Aorta (tissue), 5 donors: ENCODE measurements at regions not wholly inside any gene's neighbourhood (a gene's known extent, or its start where the extent isn't known, plus 50 kb on each side); places are given as distances from the start of the nearest gene placed in this dataset.

Experiments used
- ATAC-seq: fragments of 200-7000 bp; cut with Tn5 transposase; one replicate; pipeline ENCODE4 v1.9.1; 2022; ENCODE audit warnings: moderate library complexity; ENCODE audit not compliant: low FRiP score
- DNase-seq, 2 donors: peaks; one replicate each; pipeline ENCODE4 v3.0.0-alpha.2; 2020
- H3K27ac ChIP-seq, 2 donors: one replicate each; pipeline ENCODE4 v1.5.1; 2013; ENCODE audit warnings: low read length in 2 of 2, mild to moderate bottlenecking in 2 of 2, moderate library complexity in 2 of 2, control low read depth in 1 of 2, inconsistent platforms in 1 of 2, low read depth in 1 of 2
- H3K27me3 ChIP-seq, 2 donors: one replicate each; pipeline ENCODE4 v1.6.1; 2013; ENCODE audit warnings: control low read depth in 1 of 2, low read length in 1 of 2, mild to moderate bottlenecking in 1 of 2, moderate library complexity in 1 of 2; ENCODE audit not compliant: insufficient read depth in 2 of 2, control insufficient read depth in 1 of 2
- H3K36me3 ChIP-seq, 2 donors: one replicate each; pipeline ENCODE4 v1.6.1; 2013; ENCODE audit warnings: control low read depth in 1 of 2, low read length in 1 of 2, mild to moderate bottlenecking in 1 of 2; ENCODE audit not compliant: insufficient read depth in 2 of 2, control insufficient read depth in 1 of 2
- H3K4me1 ChIP-seq, 2 donors: one replicate each; pipeline ENCODE4 v1.6.1; 2013; ENCODE audit warnings: low read length in 2 of 2, control low read depth in 1 of 2, mild to moderate bottlenecking in 1 of 2, moderate library complexity in 1 of 2; ENCODE audit not compliant: insufficient read depth in 2 of 2, control insufficient read depth in 1 of 2
- H3K4me3 ChIP-seq, 2 donors: one replicate each; pipeline ENCODE4 v1.5.1; 2013; ENCODE audit warnings: low read length in 2 of 2, control low read depth in 1 of 2, mild to moderate bottlenecking in 1 of 2
- H3K9me3 ChIP-seq: one replicate; pipeline ENCODE4 v1.6.1; 2013; ENCODE audit warnings: mild to moderate bottlenecking, low read length; ENCODE audit not compliant: control insufficient read depth
- WGBS, 2 donors: extraction: QIAGEN DNeasy Blood & Tissue Kit; methylation state at CpG; one replicate each; pipeline ENCODE4 v1.1.7; 2013; 5-methylcytosine and 5-hydroxymethylcytosine counted together
- intact Hi-C, 2 donors: fragments of 100-400 bp; cut with DNase I; formaldehyde crosslinking; loops; one replicate each; pipeline versions ENCODE4 v1.14.2 to v1.15.0; 2022
- donor health status: healthy with polysubstance abuse.
- donor health status: Bipolar disorder and iron deficiency.
- donor health status: DM: no; HTN: no; CAD: no.
- donor health status: DM: no; HTN: no; CAD: no.
- donor health status: DM: yes; HTN: yes; CAD: no.

DNA sequence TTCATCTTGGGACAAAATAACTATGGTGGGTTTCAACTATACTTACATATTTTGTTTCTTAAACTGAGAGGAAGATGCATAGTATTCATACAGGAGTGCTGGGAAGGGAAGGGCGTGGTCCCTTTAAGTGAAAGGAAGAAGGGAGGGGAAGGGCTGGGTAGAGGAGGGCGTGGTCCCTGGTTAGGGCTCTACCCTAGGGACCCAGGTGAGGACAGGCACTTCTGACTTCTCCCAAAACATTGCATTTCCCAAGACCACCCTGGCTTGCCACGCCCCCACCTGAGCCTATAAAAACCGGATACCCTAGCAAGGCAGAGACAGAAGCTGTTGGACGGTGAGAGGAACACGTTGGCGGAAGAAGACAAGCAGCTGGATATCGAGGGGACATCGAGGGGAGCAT lies 157.6 kb upstream of the PLXNA4 start:
- H3K27ac ChIP-seq, result no peak overlapping the region
- no peak overlapping the region for H3K4me3 ChIP-seq
- WGBS, 2 donors, result 79 to 90% methylated on average over 9 of the region's 9 CpGs
- intact Hi-C loops, result no loop called here
- ATAC-seq (no peak), DNase-seq (no peak)
- no peaks in the 10 kb centered on the region for H3K27me3 ChIP-seq
- no peaks in the 10 kb centered on the region for H3K36me3 ChIP-seq
- peaks cover 1% of the 10 kb centered on the region for H3K9me3 ChIP-seq
- H3K4me1 ChIP-seq, result no peaks in the 10 kb centered on the region

DNA sequence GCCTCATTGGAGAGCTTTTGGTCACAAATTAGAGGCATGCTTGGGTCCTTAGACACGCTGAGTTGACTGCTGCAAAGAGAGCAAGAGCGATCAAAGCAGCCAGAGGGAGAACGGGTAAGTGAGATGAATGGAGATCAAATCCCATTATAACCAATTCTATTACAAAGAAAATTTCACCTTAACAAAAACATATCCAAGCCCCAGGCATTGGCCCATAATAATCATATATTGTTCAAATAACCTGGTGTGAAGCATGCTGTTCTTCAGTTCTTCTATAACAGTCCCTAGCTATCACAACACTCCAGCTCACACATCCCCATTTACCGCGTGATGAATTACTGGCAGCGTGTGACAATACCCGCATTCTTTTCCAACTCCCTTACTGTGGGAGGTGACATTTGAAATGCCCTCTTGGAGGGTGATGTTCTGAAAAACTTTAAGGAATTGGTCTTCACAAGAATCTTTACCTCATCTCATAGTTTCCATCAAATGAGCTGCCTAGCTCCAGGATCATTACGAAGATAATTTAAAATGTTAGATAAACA lies 156.1 kb upstream of the PLXNA4 start:
- no peak for ATAC-seq
- no peaks in the 10 kb centered on the region for H3K27me3 ChIP-seq
- no peak overlapping the region for H3K27ac ChIP-seq
- intact Hi-C loops, result no loop called here
- no peaks in the 10 kb centered on the region for H3K4me1 ChIP-seq
- H3K4me3 ChIP-seq, result no peak overlapping the region
- no peaks in the 10 kb centered on the region for H3K36me3 ChIP-seq
- DNase-seq, result no peak
- 34 to 48% methylated on average over 8 of the region's 8 CpGs for WGBS, 2 donors
- no peaks in the 10 kb centered on the region for H3K9me3 ChIP-seq

DNA sequence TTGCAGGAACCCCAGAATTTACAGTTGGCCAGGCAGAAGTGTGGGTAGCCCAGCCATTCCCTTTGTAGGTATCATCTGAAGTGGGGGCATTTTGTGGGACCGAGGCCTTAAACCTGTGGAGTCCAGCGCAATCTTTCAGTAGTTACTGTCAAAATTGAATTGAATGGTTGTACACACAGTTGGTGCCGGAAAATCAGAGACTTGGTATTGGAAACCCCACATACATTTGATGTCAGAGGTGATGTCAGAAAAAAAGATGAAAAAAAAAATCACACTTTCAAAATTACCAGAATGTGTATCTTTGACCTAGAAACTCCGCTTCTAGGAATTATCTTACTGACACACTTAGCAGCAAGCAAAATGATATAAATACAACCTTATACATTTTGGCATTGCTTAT lies 153.8 kb upstream of the PLXNA4 start:
- H3K27ac ChIP-seq, result no peak overlapping the region
- intact Hi-C loops, result no loop called here
- H3K4me1 ChIP-seq, result no peaks in the 10 kb centered on the region
- no peaks in the 10 kb centered on the region for H3K36me3 ChIP-seq
- ATAC-seq (no peak), DNase-seq (no peak)
- H3K27me3 ChIP-seq, result no peaks in the 10 kb centered on the region
- no peaks in the 10 kb centered on the region for H3K9me3 ChIP-seq
- 89 to 90% methylated on average over 4 of the region's 4 CpGs for WGBS, 2 donors
- no peak overlapping the region for H3K4me3 ChIP-seq

DNA sequence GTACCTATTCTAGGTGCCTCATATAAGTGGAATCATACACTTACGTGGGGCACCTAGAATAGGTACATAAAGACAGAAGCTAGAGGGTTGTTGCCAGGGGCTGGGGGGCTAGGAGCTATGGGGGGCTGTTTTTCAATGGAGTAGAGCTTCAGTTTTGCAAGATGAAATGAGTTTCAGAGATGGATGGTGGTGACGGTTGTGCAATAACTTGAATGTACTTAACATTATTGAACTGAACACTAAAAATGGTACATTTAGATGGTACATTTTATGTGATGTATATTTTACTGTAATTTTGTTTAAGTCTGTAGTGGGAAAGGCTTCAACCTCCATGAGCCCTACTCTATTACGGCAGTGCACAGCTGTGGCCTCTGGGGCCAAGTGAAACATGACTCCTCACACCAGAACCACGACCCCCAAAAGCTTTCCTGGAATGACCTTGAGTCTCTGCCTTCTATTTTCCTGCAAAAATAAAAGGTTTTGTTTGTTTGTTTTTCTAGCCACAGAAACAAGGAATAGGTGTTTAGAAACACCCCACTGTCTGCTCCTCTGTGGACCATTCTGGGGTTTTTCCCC lies 147.3 kb upstream of the PLXNA4 start:
- H3K4me1 ChIP-seq, result no peaks in the 10 kb centered on the region
- H3K27ac ChIP-seq, result no peak overlapping the region
- DNase-seq (no peak), ATAC-seq (no peak)
- no peaks in the 10 kb centered on the region for H3K27me3 ChIP-seq
- 58 to 61% methylated on average over 4 of the region's 4 CpGs for WGBS, 2 donors
- no peaks in the 10 kb centered on the region for H3K36me3 ChIP-seq
- H3K9me3 ChIP-seq, result peaks cover 1% of the 10 kb centered on the region
- intact Hi-C loops, result no loop called here
- H3K4me3 ChIP-seq, result no peak overlapping the region

DNA sequence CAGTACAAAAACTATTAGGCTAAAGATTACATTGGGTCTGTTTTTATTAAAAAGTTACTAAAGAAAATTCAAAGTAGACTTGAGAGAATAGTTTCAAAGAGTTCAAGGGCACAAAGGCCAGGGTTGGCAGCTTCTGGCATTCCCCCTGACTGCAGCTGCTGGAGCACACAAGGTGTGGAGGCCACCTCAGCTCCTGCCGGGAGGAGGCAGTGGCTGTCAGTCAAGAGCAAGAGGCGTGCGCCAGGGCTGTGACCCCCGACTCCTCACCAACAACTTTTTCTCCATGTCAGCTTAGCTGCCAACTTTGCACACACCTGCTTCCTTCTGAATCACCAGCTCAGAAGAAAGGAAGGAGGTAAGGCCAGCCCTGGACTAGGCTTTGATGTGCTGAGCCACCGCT lies 144.6 kb upstream of the PLXNA4 start:
- H3K9me3 ChIP-seq, result peaks cover 1% of the 10 kb centered on the region
- 64 to 90% methylated on average over 5 of the region's 5 CpGs for WGBS, 2 donors
- DNase-seq (no peak), ATAC-seq (no peak)
- H3K27me3 ChIP-seq, result no peaks in the 10 kb centered on the region
- no peak overlapping the region for H3K27ac ChIP-seq
- intact Hi-C loops, result no loop called here
- H3K36me3 ChIP-seq, result no peaks in the 10 kb centered on the region
- no peak overlapping the region for H3K4me3 ChIP-seq
- no peaks in the 10 kb centered on the region for H3K4me1 ChIP-seq

DNA sequence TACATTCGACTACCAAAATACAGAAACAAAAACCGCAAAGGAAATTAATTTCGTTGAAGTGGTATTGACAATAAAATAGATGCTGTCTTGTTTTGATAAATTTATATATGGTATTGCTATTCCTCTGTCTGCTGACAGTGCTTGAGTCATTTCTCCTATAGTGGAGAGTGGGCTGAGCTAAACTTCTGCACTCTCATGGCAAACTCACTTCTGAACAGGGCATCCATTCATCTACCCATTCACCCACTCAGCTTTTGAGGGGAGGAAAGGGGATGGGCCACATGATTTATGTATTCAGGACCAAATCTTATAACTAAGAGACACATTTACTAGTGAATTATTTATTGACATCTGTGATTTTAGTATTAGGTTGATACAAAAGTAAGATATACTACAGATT lies 137.6 kb upstream of the PLXNA4 start:
- H3K27me3 ChIP-seq, result no peaks in the 10 kb centered on the region
- no peak overlapping the region for H3K4me3 ChIP-seq
- intact Hi-C loops, result no loop called here
- H3K27ac ChIP-seq, result no peak overlapping the region
- no peak for ATAC-seq
- peaks cover under 1% of the 10 kb centered on the region for H3K9me3 ChIP-seq
- H3K4me1 ChIP-seq, result no peaks in the 10 kb centered on the region
- H3K36me3 ChIP-seq, result no peaks in the 10 kb centered on the region
- DNase-seq, result no peak
- 84 to 90% methylated on average over 3 of the region's 3 CpGs for WGBS, 2 donors

DNA sequence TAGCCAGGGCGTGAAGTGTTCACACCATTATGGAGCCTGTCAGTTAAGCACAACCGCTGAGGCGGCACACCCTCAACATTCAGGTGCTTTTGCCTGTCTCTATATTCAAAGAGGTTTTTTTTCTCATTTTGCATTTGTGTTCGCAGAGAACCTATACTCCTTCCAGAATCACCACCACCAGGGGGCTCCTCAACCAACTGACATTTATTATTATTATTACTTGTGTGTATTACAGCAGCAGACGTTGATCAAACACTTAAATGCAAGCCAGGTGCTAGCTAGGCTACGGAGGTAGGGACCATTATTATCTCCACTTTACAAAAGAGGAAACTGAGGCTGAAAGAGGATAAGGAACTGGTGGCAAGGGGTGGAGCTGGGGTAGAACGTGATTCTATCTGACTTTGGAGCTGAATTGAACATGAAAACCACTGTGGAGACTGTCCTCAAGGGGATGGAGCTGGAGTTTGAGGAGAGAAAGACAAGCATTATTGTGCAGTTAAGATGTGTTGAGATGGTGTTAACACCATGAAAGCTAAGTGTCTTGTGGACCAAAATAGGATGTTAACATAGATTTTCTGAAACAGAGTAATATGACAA lies 133.8 kb upstream of the PLXNA4 start:
- intact Hi-C loops, result no loop called here
- H3K36me3 ChIP-seq, result no peaks in the 10 kb centered on the region
- WGBS, 2 donors, result 50 to 64% methylated on average over 7 of the region's 7 CpGs
- no peaks in the 10 kb centered on the region for H3K9me3 ChIP-seq
- no peak overlapping the region for H3K27ac ChIP-seq
- H3K27me3 ChIP-seq, result no peaks in the 10 kb centered on the region
- H3K4me1 ChIP-seq, result no peaks in the 10 kb centered on the region
- DNase-seq (no peak), ATAC-seq (no peak)
- H3K4me3 ChIP-seq, result no peak overlapping the region

DNA sequence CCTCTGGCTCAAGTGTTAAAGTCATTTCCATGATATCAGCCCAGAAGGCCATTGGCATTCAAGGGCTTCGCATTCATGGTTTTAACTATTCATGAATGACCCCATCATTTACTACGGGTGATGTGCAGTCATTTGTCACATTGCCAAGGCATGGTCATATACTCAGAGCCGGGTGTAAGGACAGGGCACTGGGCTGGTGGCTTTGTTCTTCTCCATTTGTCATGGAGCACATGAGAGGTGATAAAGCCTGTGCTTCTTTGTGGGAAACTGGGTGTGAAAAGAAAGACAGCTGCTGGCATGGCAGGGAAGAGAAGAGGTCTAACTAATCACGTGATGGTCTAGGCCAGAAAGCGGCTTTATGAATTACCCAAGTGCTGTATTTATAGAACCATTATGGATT lies 132.2 kb upstream of the PLXNA4 start:
- no peak overlapping the region for H3K27ac ChIP-seq
- no peaks in the 10 kb centered on the region for H3K9me3 ChIP-seq
- DNase-seq, result no peak
- H3K4me1 ChIP-seq, result no peaks in the 10 kb centered on the region
- WGBS, 2 donors, result 76 to 77% methylated on average over 5 of the region's 5 CpGs
- H3K4me3 ChIP-seq, result no peak overlapping the region
- no peak for ATAC-seq
- H3K36me3 ChIP-seq, result no peaks in the 10 kb centered on the region
- no peaks in the 10 kb centered on the region for H3K27me3 ChIP-seq
- intact Hi-C loops, result no loop called here

DNA sequence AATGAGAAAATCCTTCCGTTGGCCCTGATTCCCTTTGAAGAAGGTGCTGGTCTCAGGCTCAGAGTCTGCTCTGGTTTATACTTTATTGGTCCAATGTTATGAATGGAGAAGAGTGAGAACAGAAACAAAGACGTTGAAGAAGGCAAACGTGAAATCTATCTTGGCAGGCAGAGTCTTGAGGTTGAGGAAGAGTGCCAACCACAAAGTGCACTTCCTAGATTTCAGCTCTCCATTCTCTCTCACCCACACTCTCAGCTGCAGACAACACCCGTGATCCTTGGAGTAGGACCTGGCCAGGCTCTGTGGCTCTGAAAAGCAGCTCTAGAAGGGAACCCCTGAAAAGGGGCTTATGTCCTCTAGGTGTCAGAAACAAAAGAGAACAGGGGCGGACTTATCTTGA lies 128.9 kb upstream of the PLXNA4 start:
- WGBS, 2 donors, result 38 to 48% methylated on average over 5 of the region's 5 CpGs

More for the DNA sequence above, 128.9 kb upstream of the PLXNA4 start:
- Histone ChIP-seq H3K4me1 (no peaks in the 10 kb centered on the region), H3K36me3 (no peaks in the 10 kb centered on the region), H3K4me3 (no peak overlapping the region), H3K9me3 (no peaks in the 10 kb centered on the region), H3K27me3 (no peaks in the 10 kb centered on the region), H3K27ac (no peak overlapping the region)
- intact Hi-C loops, result no loop called here
- DNase-seq (no peak), ATAC-seq (no peak)
